ENCODE measurements at regions not wholly inside any gene's neighbourhood (a gene's known extent, or its start where the extent isn't known, plus 50 kb on each side); places are given as distances from the start of the nearest gene placed in this dataset.
"Not testable (repeated sequence)": the region's sequence is repeated elsewhere in the genome, so short reads cannot be mapped to it uniquely, and the experiment has no call there.

GRCh38 chr13:47892374-47892773 lies 108.7 kb downstream of the SUCLA2 start:
- no peak for DNase-seq (ENCODE audit: low spot score)

GRCh38 chr13:47890146-47890814 lies 110.8 kb downstream of the SUCLA2 start:
- peak; percentile 14 for DNase-seq (ENCODE audit: low spot score)

DNA sequence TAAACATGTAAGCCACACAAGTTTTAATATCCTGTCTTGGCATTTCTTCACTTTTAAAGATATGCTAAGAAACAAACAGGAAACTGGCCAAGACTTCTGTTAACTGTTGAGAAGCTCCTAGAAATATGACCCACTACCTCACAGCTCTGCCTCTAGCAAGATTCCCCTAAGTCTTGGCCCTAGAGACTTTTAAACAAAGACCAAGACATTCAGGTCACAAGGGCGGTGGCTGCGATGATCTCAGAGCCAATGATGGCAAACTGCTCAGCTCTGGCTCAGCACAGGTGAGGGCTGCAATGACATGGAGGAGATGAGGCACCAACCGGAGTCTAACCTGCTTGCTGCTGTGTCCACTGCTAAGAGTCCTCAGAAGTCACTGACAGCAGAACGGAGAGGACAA lies 114.8 kb downstream of the SUCLA2 start:
- DNase-seq (ENCODE audit: low spot score), result no peak

DNA sequence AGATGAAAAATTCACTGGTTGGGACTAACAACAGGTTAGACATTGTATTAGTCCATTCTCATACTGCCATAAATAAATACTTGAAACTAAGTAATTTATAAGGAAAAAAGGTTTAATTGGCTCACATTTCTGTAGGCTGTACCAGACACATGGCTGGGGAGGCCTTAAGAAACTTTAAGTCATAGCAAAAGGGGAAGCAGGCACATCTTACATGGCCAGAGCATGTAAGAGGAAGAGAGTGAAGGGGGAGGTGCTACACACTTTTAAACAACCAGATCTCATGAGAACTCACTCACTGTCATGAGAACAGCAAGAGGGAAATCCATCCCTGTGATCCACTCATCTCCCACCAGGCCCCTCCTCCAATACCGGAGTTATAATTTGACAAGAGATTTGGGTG lies 125.9 kb downstream of the SUCLA2 start:
- DNase-seq (ENCODE audit: low spot score), result no peak

DNA sequence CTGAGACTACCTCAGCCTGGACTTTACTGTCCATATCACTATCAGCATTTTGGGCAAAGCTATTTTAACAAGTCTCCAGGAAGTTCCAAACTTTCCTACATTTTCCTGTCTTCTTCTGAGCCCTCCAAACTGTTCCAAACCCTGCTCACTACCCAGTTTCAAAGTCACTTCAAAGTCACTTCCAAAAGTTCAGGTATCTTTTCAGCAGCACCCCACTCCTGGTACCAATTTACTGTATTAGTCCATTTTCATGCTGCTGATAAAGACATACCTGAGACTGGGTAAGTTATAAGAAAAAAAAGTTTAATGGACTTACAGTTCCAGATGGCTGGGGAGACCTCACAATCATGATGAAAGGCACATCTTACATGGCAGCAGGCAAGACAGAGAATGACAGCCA lies 127.1 kb downstream of the SUCLA2 start:
- not testable (repeated sequence) for DNase-seq (ENCODE audit: low spot score)

DNA sequence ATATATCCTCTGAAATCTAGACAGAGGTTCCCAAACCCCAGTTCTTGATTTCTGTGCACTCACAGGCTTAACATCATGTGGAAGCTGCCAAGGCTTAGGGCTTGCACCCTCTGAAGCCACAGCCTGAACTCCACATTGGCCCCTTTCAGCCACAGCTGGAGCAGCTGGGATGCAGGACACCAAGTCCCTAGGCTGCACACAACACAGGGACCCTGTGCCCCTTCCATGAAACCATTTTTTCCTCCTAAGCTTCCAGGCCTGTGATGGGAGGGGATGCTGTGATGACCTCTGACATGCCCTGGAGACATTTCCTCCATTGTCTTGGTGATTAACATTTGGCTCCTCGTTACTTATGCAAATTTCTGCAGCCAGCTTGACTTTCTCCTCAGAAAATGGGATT lies 127.8 kb downstream of the SUCLA2 start:
- not testable (repeated sequence) for DNase-seq (ENCODE audit: low spot score)

DNA sequence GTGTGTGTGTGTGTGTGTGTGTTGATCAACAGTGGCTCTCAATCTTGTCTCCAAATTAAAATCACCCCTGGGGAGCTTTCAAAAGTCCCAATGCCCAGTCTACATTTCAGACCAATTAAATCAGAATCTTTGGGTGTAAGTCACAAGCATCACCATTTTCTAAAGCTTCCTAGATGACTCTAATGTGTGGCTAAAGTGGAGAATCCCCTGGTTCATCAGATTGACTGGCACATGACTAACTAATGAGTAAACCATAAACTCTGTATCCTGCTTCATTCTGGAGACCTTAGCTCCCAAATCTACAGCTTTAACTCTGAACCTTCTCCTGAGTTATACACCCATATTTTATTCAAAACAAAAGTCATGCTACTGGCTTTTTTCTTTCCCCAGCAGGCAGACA lies 131.3 kb downstream of the SUCLA2 start:
- no peak for DNase-seq (ENCODE audit: low spot score)

GRCh38 chr13:47865883-47866282 lies 135.2 kb downstream of the SUCLA2 start:
- no peak for DNase-seq (ENCODE audit: low spot score)

- DNase-seq (ENCODE audit: low spot score), result no peak
Measured at GRCh38 chr13:47862841-47863240, 138.2 kb downstream of the SUCLA2 start.

DNA sequence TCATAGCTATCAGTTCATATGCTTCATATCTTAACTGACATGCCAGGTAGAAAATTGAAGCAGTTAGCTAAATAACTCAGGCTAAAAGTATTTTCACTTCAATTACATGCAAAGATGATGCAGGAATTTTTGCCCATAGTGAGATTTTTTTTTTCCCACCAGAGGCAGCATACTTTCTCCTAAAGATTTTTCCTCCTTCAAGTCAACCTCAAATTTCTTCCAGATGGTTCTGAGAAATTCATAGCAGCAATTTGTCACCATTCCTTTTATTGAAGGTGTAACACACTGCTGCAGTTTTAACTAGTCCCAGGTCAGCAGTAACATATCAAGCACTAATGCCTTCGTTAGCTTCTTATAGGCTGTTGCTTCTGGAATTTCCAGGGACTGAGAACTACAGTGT lies 141.9 kb downstream of the SUCLA2 start:
- no peak for DNase-seq (ENCODE audit: low spot score)

GRCh38 chr13:47858042-47859025 lies 142.7 kb downstream of the SUCLA2 start:
- DNase-seq (ENCODE audit: low spot score), result no peak

DNA sequence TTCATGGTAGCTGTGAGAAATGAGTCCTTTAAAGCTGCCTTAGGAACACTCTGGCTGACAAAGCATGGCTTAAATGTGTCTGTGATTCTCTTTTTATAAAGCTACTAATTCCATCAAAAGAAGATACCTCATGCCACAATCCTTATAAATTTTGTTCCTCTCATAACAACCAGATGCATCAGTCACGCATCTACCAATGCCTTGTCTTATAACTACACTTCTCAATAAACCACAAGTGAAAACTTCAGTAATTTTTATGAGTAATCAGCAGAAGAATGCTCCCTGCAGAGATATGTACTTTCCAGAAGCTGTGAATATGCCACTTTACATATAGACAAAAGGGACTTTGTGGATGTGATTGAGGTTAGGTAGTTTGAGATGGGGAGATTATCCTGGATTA lies 147.8 kb downstream of the SUCLA2 start:
- DNase-seq (ENCODE audit: low spot score), result no peak

- DNase-seq (ENCODE audit: low spot score), result no peak
Measured at GRCh38 chr13:47846886-47847285, 154.2 kb downstream of the SUCLA2 start.

DNA sequence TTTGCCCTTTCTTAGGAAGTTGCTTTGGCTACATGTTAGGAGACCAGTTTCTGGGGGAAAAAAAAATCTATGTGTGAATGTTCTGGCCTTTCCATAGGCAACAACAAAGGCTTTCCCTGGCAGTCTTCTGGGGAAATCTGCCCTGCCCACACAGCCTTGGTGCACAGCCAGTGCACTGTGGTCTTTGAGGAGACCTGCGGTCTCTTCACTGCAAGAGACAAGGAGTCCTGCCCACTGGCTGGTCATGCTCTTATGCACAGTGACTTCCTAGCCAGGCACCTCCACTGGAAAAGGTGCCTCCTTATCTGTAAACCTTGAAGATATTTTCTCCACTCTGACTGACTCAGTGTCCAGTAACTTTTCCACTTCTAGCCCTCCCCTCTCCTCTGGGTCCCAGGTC lies 155.1 kb downstream of the SUCLA2 start:
- no peak for DNase-seq (ENCODE audit: low spot score)

DNA sequence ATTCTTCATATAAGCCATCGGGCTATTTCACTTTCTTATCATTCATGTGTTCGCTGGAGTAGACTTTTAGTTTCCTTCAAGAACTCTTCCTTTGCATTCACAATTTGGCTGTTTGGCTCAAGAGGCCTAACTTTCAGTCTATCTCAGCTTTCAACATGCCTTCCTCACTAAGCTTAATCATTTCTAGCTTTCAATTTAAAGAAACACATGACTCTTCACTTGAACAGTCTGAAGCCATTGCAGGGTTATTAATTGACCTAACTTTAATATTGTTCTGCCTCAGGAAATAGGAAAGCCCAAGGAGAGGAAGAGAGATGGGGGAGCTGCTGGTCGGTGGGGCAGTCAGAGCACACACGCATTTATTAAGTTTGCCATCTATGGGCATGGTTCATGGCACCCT lies 158.1 kb downstream of the SUCLA2 start:
- DNase-seq (ENCODE audit: low spot score), result no peak

DNA sequence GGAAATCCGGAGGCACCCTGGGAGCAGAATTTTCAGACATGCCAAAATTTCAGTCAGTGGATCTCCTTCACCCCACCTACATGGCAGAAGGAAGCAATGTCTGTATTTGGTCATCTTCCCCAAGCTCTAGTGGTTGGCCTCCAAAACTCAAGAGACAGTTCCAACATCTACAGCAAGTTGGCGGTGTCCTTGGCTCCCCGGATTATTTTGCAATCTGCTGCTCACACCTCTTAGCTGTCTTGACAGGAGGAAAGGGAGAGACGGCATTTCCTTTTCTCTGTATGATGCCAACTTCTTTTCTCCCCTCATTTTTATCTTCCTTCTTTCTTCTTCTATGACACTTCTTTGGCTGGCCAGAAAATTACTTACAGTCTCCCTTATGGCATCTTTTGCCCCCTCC lies 159.9 kb downstream of the SUCLA2 start:
- no peak for DNase-seq (ENCODE audit: low spot score)

- no peak for DNase-seq (ENCODE audit: low spot score)
Measured at GRCh38 chr13:47837906-47838305, 163.2 kb downstream of the SUCLA2 start.

DNA sequence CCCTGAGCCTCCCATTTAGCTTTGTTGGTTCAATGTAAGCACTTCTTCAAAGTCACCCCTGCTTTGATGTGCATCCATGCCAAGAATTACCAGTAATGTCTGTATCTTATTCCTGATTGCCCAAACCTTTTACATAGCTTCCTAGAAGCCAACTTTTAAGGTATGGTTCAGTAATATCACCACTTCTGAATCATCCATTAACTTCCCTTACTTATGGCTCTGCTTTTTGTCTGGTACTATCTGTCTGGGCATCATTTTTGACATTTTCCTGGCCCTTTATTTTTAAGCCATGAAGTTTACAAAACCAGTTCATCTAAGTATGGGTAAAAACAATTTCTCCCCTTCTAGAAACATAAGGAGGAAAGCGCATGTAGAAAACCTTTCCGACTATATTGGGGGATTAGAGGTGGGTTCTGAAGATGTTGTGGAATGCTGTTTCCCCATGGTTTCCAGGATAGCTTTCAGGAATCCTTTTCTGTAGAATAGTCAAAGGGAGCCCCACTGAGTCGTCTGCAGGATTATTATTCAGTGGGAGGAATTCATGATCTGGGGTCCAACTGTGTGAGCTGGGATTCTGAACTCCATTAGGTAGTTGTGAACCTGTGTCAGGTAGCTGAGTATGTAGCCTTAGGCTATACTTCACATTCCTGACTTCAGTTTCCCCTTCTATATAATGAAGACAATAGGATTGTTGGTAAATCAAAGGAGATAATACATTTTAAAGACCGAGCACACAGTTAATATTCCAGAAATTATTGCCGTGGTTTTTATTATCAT lies 163.8 kb downstream of the SUCLA2 start:
- DNase-seq (ENCODE audit: low spot score), result no peak

GRCh38 chr13:47835470-47836228 lies 165.4 kb downstream of the SUCLA2 start:
- no peak for DNase-seq (ENCODE audit: low spot score)

- DNase-seq (ENCODE audit: low spot score), result no peak
Measured at GRCh38 chr13:47832458-47832972, 168.6 kb downstream of the SUCLA2 start.

GRCh38 chr13:47831265-47831664 lies 169.8 kb downstream of the SUCLA2 start:
- no peak for DNase-seq (ENCODE audit: low spot score)

- no peak for DNase-seq (ENCODE audit: low spot score)
Measured at GRCh38 chr13:47829690-47830089, 171.4 kb downstream of the SUCLA2 start.

Data from hepatic stellate cell (primary cell).